KMS-11 (cell line): ENCODE measurements at regions not wholly inside any gene's neighbourhood (a gene's known extent, or its start where the extent isn't known, plus 50 kb on each side); places are given as distances from the start of the nearest gene placed in this dataset.

Experiments
- H2AFZ ChIP-seq: fragments of 200-600 bp; sonication (generic); 2 replicates; pipeline ENCODE4 v1.6.1; 2016; ENCODE audit warnings: antibody characterized with exemption, mixed run types, low read depth
- H3K27ac ChIP-seq: fragments of 200-600 bp; sonication (generic); 2 replicates; pipeline ENCODE4 v1.6.1; 2016; ENCODE audit warnings: mild to moderate bottlenecking, mixed run types
- H3K27me3 ChIP-seq: fragments of 200-600 bp; sonication (generic); 2 replicates; pipeline ENCODE4 v1.6.1; 2017; ENCODE audit warnings: mild to moderate bottlenecking, low read depth, mixed run types, moderate library complexity; ENCODE audit not compliant: insufficient read depth
- H3K36me3 ChIP-seq: fragments of 200-600 bp; sonication (generic); 2 replicates; pipeline ENCODE4 v1.6.1; 2017; ENCODE audit warnings: mild to moderate bottlenecking, mixed run types; ENCODE audit not compliant: insufficient read depth
- H3K4me1 ChIP-seq: fragments of 200-600 bp; sonication (generic); 2 replicates; pipeline ENCODE4 v1.6.1; 2016; ENCODE audit warnings: mild to moderate bottlenecking, low read depth, mixed run types; ENCODE audit not compliant: poor library complexity, severe bottlenecking
- H3K4me2 ChIP-seq: fragments of 200-600 bp; sonication (generic); 2 replicates; pipeline ENCODE4 v1.7.0; 2016; ENCODE audit warnings: mild to moderate bottlenecking, mixed run types
- H3K4me3 ChIP-seq: fragments of 200-600 bp; sonication (generic); IDR thresholded peaks from 2 replicates; pipeline ENCODE4 v1.6.1; 2017; ENCODE audit warnings: low read depth, low read length, mixed read lengths; ENCODE audit not compliant: insufficient read depth
- H3K79me2 ChIP-seq: fragments of 200-600 bp; sonication (generic); 2 replicates; pipeline ENCODE4 v1.6.1; 2016; ENCODE audit warnings: low read depth, mixed run types; ENCODE audit not compliant: insufficient read depth
- H3K9ac ChIP-seq: fragments of 200-600 bp; sonication (generic); 2 replicates; pipeline ENCODE4 v1.6.1; 2016; ENCODE audit warnings: mild to moderate bottlenecking, mixed run types
- H4K20me1 ChIP-seq: fragments of 200-600 bp; sonication (generic); 2 replicates; pipeline ENCODE4 v1.6.1; 2016; ENCODE audit warnings: mild to moderate bottlenecking, mixed run types; ENCODE audit not compliant: insufficient read depth
- TF ChIP-seq, protein P1 (sequence below): fragments of 200-600 bp; sonication (generic); conservative IDR thresholded peaks from 2 replicates; pipeline ENCODE4 v1.6.1; 2017; ENCODE audit warnings: low read depth, mild to moderate bottlenecking, antibody characterized with exemption, low read length, moderate library complexity, mixed read lengths

DNA sequence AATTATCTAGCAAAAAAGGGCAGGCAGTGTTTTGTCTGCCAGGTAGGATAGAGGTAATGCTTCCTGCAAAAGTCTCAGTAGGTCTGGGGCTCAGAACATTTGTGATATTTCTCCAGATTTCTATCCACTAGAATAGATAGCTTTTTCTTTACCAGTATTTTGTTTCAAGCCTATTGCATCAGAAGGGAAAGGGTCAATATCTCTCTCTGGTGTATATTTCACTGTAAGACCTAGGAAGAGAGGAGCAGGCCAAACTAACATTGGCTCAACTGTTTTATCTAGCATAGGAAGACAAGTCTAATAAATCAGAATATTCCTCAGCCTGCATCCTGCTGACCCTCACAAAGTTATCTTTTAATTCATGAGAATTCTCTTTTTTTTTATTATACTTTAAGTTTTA is 106.7 kb upstream of the DAAM1 start:
- Histone ChIP-seq H4K20me1 (no peaks in the 10 kb centered on the region), H3K27me3 (no peaks in the 10 kb centered on the region), H2AFZ (no peak overlapping the region), H3K4me3 (no peak overlapping the region), H3K36me3 (no peaks in the 10 kb centered on the region), H3K27ac (no peak overlapping the region), H3K4me2 (no peak overlapping the region), H3K9ac (no peak overlapping the region), H3K79me2 (no peaks in the 10 kb centered on the region), H3K4me1 (no peaks in the 10 kb centered on the region)
- TF ChIP-seq, protein P1, sequence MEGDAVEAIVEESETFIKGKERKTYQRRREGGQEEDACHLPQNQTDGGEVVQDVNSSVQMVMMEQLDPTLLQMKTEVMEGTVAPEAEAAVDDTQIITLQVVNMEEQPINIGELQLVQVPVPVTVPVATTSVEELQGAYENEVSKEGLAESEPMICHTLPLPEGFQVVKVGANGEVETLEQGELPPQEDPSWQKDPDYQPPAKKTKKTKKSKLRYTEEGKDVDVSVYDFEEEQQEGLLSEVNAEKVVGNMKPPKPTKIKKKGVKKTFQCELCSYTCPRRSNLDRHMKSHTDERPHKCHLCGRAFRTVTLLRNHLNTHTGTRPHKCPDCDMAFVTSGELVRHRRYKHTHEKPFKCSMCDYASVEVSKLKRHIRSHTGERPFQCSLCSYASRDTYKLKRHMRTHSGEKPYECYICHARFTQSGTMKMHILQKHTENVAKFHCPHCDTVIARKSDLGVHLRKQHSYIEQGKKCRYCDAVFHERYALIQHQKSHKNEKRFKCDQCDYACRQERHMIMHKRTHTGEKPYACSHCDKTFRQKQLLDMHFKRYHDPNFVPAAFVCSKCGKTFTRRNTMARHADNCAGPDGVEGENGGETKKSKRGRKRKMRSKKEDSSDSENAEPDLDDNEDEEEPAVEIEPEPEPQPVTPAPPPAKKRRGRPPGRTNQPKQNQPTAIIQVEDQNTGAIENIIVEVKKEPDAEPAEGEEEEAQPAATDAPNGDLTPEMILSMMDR = no peak

DNA sequence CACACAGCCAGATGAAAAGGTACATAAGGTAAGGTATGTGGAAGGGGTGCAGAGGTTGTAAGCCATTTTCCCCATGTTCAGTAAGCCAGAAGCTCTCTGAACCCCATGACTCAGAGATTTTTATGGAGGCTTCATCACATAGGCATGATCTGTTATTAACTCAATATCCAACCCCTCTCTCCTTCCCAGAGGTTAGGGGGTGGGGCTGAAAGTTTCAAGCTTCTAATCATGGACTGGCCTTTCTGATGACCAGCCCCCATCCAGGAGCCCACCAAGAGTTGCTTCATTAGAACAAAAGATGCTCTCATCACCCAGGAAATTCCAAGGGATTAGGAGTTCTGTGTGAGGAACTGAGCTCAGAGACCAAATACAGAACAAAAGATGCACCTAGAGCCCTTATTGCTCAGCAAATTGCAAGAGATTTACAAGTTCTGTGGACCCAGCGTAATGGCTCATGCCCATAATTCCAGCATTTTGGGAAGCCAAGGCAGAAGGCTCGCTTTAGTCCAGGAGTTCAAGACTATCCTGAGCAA is 103.2 kb upstream of the DAAM1 start:
- no peaks in the 10 kb centered on the region for H3K4me1 ChIP-seq
- H3K27ac ChIP-seq = no peak overlapping the region
- H3K4me2 ChIP-seq = no peak overlapping the region
- H3K9ac ChIP-seq = no peak overlapping the region
- TF ChIP-seq, protein P1 = no peak
- H2AFZ ChIP-seq = no peak overlapping the region
- H4K20me1 ChIP-seq = no peaks in the 10 kb centered on the region
- H3K4me3 ChIP-seq = no peak overlapping the region
- no peaks in the 10 kb centered on the region for H3K27me3 ChIP-seq
- no peaks in the 10 kb centered on the region for H3K79me2 ChIP-seq
- no peaks in the 10 kb centered on the region for H3K36me3 ChIP-seq

DNA sequence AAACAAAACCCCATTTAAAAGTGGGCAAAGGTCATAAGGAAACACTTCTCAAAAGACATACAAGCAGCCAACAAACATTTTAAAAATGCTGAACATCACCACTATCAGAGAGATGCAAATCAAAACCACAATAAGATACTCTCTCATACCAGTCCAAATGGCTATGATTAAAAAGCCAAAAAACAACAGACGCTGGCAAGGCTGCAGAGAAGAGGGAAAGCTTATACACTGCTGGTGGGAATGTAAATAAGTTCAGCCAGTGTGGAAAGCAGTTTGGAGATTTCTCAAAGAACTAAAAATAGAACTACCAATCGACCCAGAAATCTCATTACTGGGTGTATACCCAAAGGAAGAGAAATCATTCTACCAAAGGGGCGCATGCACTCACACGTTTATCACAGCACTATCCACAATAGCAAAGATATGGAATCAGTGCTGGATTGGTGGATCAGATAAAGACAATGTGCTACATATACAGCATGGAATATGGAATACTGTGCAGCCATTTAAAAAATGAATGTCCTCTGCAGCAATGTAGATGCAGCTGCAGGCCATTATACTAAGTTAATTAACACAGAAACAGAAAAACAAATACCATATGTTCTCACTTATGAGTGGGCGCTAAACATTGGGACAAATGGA is 102.1 kb upstream of the DAAM1 start:
- no peak overlapping the region for H3K9ac ChIP-seq
- no peaks in the 10 kb centered on the region for H3K79me2 ChIP-seq
- H4K20me1 ChIP-seq = no peaks in the 10 kb centered on the region
- TF ChIP-seq, protein P1 = no peak
- no peaks in the 10 kb centered on the region for H3K4me1 ChIP-seq
- no peaks in the 10 kb centered on the region for H3K27me3 ChIP-seq
- H3K36me3 ChIP-seq = no peaks in the 10 kb centered on the region
- no peak overlapping the region for H2AFZ ChIP-seq
- H3K4me2 ChIP-seq = no peak overlapping the region
- no peak overlapping the region for H3K27ac ChIP-seq
- H3K4me3 ChIP-seq = no peak overlapping the region

DNA sequence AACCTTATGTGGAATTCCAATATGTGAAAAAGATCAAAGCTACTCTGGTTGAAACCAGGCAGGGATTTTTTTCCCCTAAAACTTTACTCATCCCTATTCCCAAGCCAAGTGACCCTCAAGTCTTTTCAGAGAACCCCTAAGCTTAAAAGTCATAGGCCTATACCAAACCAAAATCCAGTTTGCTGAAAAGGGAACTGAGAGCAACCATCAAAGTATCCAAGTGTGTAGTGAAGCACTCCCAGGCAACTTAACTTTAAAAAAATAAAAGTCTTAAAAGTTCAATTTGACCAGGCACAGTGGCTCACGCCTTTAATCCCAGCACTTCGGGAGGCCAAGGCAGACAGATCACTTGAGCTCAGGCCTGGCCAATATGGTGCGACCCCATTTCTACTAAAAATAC is 101.2 kb upstream of the DAAM1 start:
- Histone ChIP-seq H3K36me3 (no peaks in the 10 kb centered on the region), H3K27ac (no peak overlapping the region), H2AFZ (no peak overlapping the region), H3K9ac (no peak overlapping the region), H3K4me3 (no peak overlapping the region), H4K20me1 (no peaks in the 10 kb centered on the region), H3K79me2 (no peaks in the 10 kb centered on the region), H3K27me3 (no peaks in the 10 kb centered on the region), H3K4me2 (no peak overlapping the region), H3K4me1 (no peaks in the 10 kb centered on the region)
- TF ChIP-seq, protein P1 = no peak
